ENCODE measurements at regions not wholly inside any gene's neighbourhood (a gene's known extent, or its start where the extent isn't known, plus 50 kb on each side); places are given as distances from the start of the nearest gene placed in this dataset.

DNA sequence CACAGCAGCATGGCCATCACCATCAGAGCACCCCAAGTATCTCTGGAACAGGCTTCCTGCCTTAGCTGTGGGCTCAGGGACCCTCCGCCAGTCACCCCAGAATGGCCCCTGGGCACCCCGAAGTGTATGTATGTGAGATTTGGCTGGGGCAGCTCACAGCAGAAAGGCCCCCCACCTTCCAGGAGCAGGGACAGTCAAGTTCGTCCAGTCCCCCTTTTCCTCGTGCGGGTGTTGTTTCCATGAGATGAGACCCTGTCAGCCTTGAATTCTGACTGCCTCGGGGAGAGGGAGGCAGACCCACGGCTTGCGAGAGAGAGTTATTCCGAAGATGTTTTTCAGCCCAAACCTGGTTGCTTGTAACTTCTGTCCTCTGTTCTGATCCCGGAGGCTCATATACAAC, 290.9 kb upstream of the HDAC4 start:
- TF ChIP-seq TBL1XR1 (IDR thresholded peaks at IDR 0.05; ENCODE audit: low read depth, low read length) (no peak), TAF1 (IDR thresholded peaks at IDR 0.05; ENCODE audit: borderline replicate concordance, low read depth, low read length) (no peak), RCOR1 (conservative IDR thresholded peaks at IDR 0.05; ENCODE audit: low read depth, low read length) (no peak), NFXL1 (IDR thresholded peaks at IDR 0.05; ENCODE audit: borderline replicate concordance) (no peak), CTCF (IDR thresholded peaks at IDR 0.05 in 2 of 3, conservative IDR thresholded peaks at IDR 0.05 in 1 of 3; ENCODE audit: control insufficient read depth in 2 of 3, extremely low read depth in 1 of 3, insufficient read depth in 1 of 3, low read depth in 3 of 3, low read length in 3 of 3) (no peak), CHD2 (IDR thresholded peaks at IDR 0.05; ENCODE audit: borderline replicate concordance, low read depth, low read length) (no peak), YY1 (IDR thresholded peaks at IDR 0.05; ENCODE audit: low read depth, low read length) (no peak), BCL11A (IDR thresholded peaks at IDR 0.05; ENCODE audit: low read depth, low read length) (no peak), FOS (IDR thresholded peaks at IDR 0.05; ENCODE audit: borderline replicate concordance, extremely low read depth, insufficient read length) (no peak), FOXK2 (IDR thresholded peaks at IDR 0.05) (no peak), NFIC (IDR thresholded peaks at IDR 0.05; ENCODE audit: low read depth, low read length) (no peak), JUNB (IDR thresholded peaks at IDR 0.05) (no peak), POLR2A (IDR thresholded peaks at IDR 0.05; ENCODE audit: low read depth, low read length) (no peak)

All from GM12878 (cell line).